B cell (primary cell): ENCODE measurements at regions not wholly inside any gene's neighbourhood (a gene's known extent, or its start where the extent isn't known, plus 50 kb on each side); places are given as distances from the start of the nearest gene placed in this dataset.

Source experiments
- ATAC-seq: fragments of 200-7000 bp; cut with Tn5 transposase; one replicate; pipeline ENCODE4 v1.10.0; 2021; ENCODE audit warnings: low read depth, mild to moderate bottlenecking, moderate number of reproducible peaks, moderate library complexity
- CTCF ChIA-PET: fragments of 350-600 bp; sonication (Branson Sonifier 250); formaldehyde crosslinking; loops from one replicate; lab custom pipeline; 2021; ENCODE audit warnings: antibody characterized with exemption, inconsistent platforms; lab: Charles Lee
- POLR2A ChIA-PET: fragments of 350-600 bp; sonication (Branson Sonifier 250); formaldehyde crosslinking; loops from one replicate; lab custom pipeline; 2021; ENCODE audit warnings: antibody characterized with exemption; lab: Charles Lee
- DNase-seq: peaks from one replicate; pipeline ENCODE4 v3.0.0; 2013
- H2AFZ ChIP-seq: 2 replicates; pipeline ENCODE4 v1.6.1; 2012; ENCODE audit warnings: mild to moderate bottlenecking, low read depth, low read length; ENCODE audit not compliant: insufficient read depth, poor library complexity, severe bottlenecking
- H3K27ac ChIP-seq, 2 donors: 1 replicate in 1 of 2; 2 replicates in 1 of 2; pipeline ENCODE4 v1.5.1; 2012 to 2013; ENCODE audit warnings: low read length in 2 of 2, mild to moderate bottlenecking in 2 of 2, moderate library complexity in 1 of 2
- H3K27me3 ChIP-seq, 4 experiments: fragments of 200-600 bp in 1 of 4; sonication (generic) in 1 of 4; replicated peaks in 1 of 4; 1 replicate in 2 of 4; 2 replicates in 2 of 4; pipeline versions ENCODE4 v1.6.1 to v1.7.0; 2013 to 2016; ENCODE audit warnings: low read length in 3 of 4, mild to moderate bottlenecking in 2 of 4, mixed read lengths in 1 of 4, moderate library complexity in 1 of 4; ENCODE audit not compliant: insufficient read depth in 4 of 4, control insufficient read depth in 3 of 4; ENCODE audit errors: control extremely low read depth in 1 of 4
- H3K36me3 ChIP-seq, 2 experiments: replicated peaks in 1 of 2; 1 replicate in 1 of 2; 2 replicates in 1 of 2; pipeline versions ENCODE4 v1.6.1 to v1.7.1; 2013; ENCODE audit warnings: low read length in 1 of 2; ENCODE audit not compliant: insufficient read depth in 2 of 2, control insufficient read depth in 1 of 2; ENCODE audit errors: control extremely low read depth in 1 of 2, extremely low read depth in 1 of 2
- H3K4me1 ChIP-seq, 2 donors: fragments of 200-600 bp in 1 of 2; sonication (generic) in 1 of 2; 1 replicate in 1 of 2; 2 replicates in 1 of 2; pipeline versions ENCODE4 v1.5.1 to v1.6.1; 2013 to 2017; ENCODE audit warnings: low read length in 2 of 2; ENCODE audit not compliant: control insufficient read depth in 2 of 2, insufficient read depth in 2 of 2
- H3K4me2 ChIP-seq: replicated peaks from 2 replicates; pipeline ENCODE3; 2012; ENCODE audit warnings: mild to moderate bottlenecking, low read depth, low read length; ENCODE audit not compliant: poor library complexity, severe bottlenecking
- H3K4me3 ChIP-seq, 5 experiments: fragments of 200-600 bp in 1 of 5; sonication (generic) in 1 of 5; 1 replicate in 3 of 5; 2 replicates in 2 of 5; pipeline versions ENCODE4 v1.5.1 to v1.7.0; 2011 to 2016; ENCODE audit warnings: low read length in 4 of 5, mild to moderate bottlenecking in 4 of 5, low read depth in 2 of 5, control low read depth in 1 of 5, moderate library complexity in 1 of 5; ENCODE audit not compliant: insufficient read depth in 1 of 5; ENCODE audit errors: control extremely low read depth in 1 of 5, extremely low read depth in 1 of 5
- H3K79me2 ChIP-seq: fragments of 200-600 bp; sonication (generic); one replicate; pipeline ENCODE4 v1.6.0; 2016; ENCODE audit warnings: low read length; ENCODE audit not compliant: control insufficient read depth, insufficient read depth
- H3K9ac ChIP-seq: fragments of 200-600 bp; sonication (generic); 2 replicates; pipeline ENCODE4 v1.6.1; 2017; ENCODE audit warnings: mild to moderate bottlenecking, low read length, moderate library complexity
- H3K9me3 ChIP-seq, 3 donors: one replicate each; pipeline versions ENCODE4 v1.6.1 to v1.7.1; 2013; ENCODE audit warnings: low read length in 2 of 3; ENCODE audit not compliant: control insufficient read depth in 2 of 3, insufficient read depth in 1 of 3; ENCODE audit errors: control extremely low read depth in 1 of 3
- H4K20me1 ChIP-seq: 2 replicates; pipeline ENCODE4 v1.6.0; 2012; ENCODE audit warnings: mild to moderate bottlenecking, low read length; ENCODE audit not compliant: insufficient read depth, control insufficient read depth, poor library complexity, severe bottlenecking
- H3K27ac Mint-ChIP-seq: one replicate; pipeline ENCODE4 v1.8.0; 2021; ENCODE audit warnings: mixed read lengths
- H3K27me3 Mint-ChIP-seq: one replicate; pipeline ENCODE4 v1.8.0; 2021; ENCODE audit warnings: mixed read lengths
- H3K4me1 Mint-ChIP-seq: one replicate; pipeline ENCODE4 v1.8.0; 2021; ENCODE audit warnings: mixed read lengths
- H3K4me3 Mint-ChIP-seq: one replicate; pipeline ENCODE4 v1.8.0; 2021; ENCODE audit warnings: mixed read lengths
- H3K9me3 Mint-ChIP-seq: one replicate; pipeline ENCODE4 v1.8.0; 2022; ENCODE audit warnings: mixed read lengths; ENCODE audit not compliant: insufficient read depth
- CTCF ChIP-seq: fragments of 200-600 bp; IDR thresholded peaks from one replicate; pipeline ENCODE4 v1.8.0; 2022; ENCODE audit warnings: antibody characterized with exemption, mild to moderate bottlenecking
- EZH2 ChIP-seq: IDR thresholded peaks from 2 replicates; pipeline ENCODE4 v1.6.1; 2012; ENCODE audit warnings: borderline replicate concordance, low read depth, mild to moderate bottlenecking, moderate library complexity, low read length; ENCODE audit not compliant: insufficient read depth, poor library complexity, severe bottlenecking
- WGBS: methylation state at CpG from one replicate; pipeline ENCODE4 v1.1.5; 2013; ENCODE audit warnings: missing lambda C conversion rate; ENCODE audit not compliant: insufficient coverage; 5-methylcytosine and 5-hydroxymethylcytosine counted together
- intact Hi-C: fragments of 100-400 bp; cut with micrococcal nuclease; formaldehyde crosslinking; loops from one replicate; pipeline ENCODE4 v1.10.0; 2022

GRCh38 chr6:169918239-169918953 is 167.0 kb downstream of the ERMARD start:
- no peak overlapping the region for H3K4me3 ChIP-seq
- no peak for DNase-seq
- ChIA-PET POLR2A (no interaction called here), CTCF (no interaction called here)
- H4K20me1 ChIP-seq: no peaks in the 10 kb centered on the region
- H3K9ac ChIP-seq: no peak overlapping the region
- Mint-ChIP-seq H3K9me3 (no peaks in the 10 kb centered on the region), H3K4me1 (peaks cover 4% of the 10 kb centered on the region), H3K27me3 (peaks cover 3% of the 10 kb centered on the region), H3K27ac (no peak overlapping the region), H3K4me3 (no peak overlapping the region)
- H3K9me3 ChIP-seq: peaks cover 0 to 9% (median 0%) of the 10 kb centered on the region in 3 donors
- WGBS: 83% methylated on average over 21 of the region's 21 CpGs
- no peak overlapping the region for H3K27ac ChIP-seq
- ATAC-seq: no peak
- H3K36me3 ChIP-seq: no peaks in the 10 kb centered on the region
- no peak overlapping the region for H2AFZ ChIP-seq
- intact Hi-C loops: no loop called here
- H3K4me1 ChIP-seq: no peaks in the 10 kb centered on the region
- no peaks in the 10 kb centered on the region for H3K79me2 ChIP-seq
- H3K4me2 ChIP-seq: no peak overlapping the region
- TF ChIP-seq EZH2 (no peak), CTCF (no peak)
- H3K27me3 ChIP-seq: no peaks in the 10 kb centered on the region

GRCh38 chr6:169917153-169917552 is 165.7 kb downstream of the ERMARD start:
- H3K27ac ChIP-seq: no peak overlapping the region
- H4K20me1 ChIP-seq: no peaks in the 10 kb centered on the region
- H3K36me3 ChIP-seq: no peaks in the 10 kb centered on the region
- intact Hi-C loops: no loop called here
- H3K79me2 ChIP-seq: no peaks in the 10 kb centered on the region
- H3K4me2 ChIP-seq: no peak overlapping the region
- peaks cover 11% of the 10 kb centered on the region for H3K4me1 Mint-ChIP-seq
- H2AFZ ChIP-seq: no peak overlapping the region
- no peak overlapping the region for H3K27ac Mint-ChIP-seq
- no peak overlapping the region for H3K4me3 Mint-ChIP-seq
- H3K27me3 Mint-ChIP-seq: peaks cover 3% of the 10 kb centered on the region
- DNase-seq (no peak), ATAC-seq (no peak)
- peaks cover 5 to 6% of the 10 kb centered on the region in 2 donors for H3K4me1 ChIP-seq
- TF ChIP-seq CTCF: no peak
- TF ChIP-seq EZH2: no peak
- H3K27me3 ChIP-seq: no peaks in the 10 kb centered on the region
- ChIA-PET POLR2A (no interaction called here), CTCF (no interaction called here)
- no peak overlapping the region for H3K4me3 ChIP-seq
- no peaks in the 10 kb centered on the region for H3K9me3 Mint-ChIP-seq
- peaks cover 0 to 9% (median 0%) of the 10 kb centered on the region in 3 donors for H3K9me3 ChIP-seq
- H3K9ac ChIP-seq: no peak overlapping the region
- WGBS: 93% methylated on average over 3 of the region's 3 CpGs
